NCI-H1930 (cell line): ENCODE measurements at regions not wholly inside any gene's neighbourhood (a gene's known extent, or its start where the extent isn't known, plus 50 kb on each side); places are given as distances from the start of the nearest gene placed in this dataset.

Experiments
- DNase-seq, 2 experiments: peaks; one replicate each; lab custom pipeline; 2025; lab: John Stamatoyannopoulos, UW

GRCh38 chr4:29521281-29521680 is 1198.9 kb upstream of the PCDH7 start:
- DNase-seq: no peak

GRCh38 chr4:29536745-29537144 is 1183.4 kb upstream of the PCDH7 start:
- no peak for DNase-seq

GRCh38 chr4:29538889-29539646 is 1181.1 kb upstream of the PCDH7 start:
- no peak for DNase-seq

GRCh38 chr4:29540439-29541102 is 1179.6 kb upstream of the PCDH7 start:
- DNase-seq: no peak

- no peak for DNase-seq
These were observed 1178.4 kb upstream of the PCDH7 start for GRCh38 chr4:29541757-29542156.

GRCh38 chr4:29549342-29549741 is 1170.8 kb upstream of the PCDH7 start:
- no peak for DNase-seq

GRCh38 chr4:29551821-29552220 is 1168.3 kb upstream of the PCDH7 start:
- no peak for DNase-seq

- no peak for DNase-seq
These were observed 1166.3 kb upstream of the PCDH7 start for GRCh38 chr4:29553846-29554245.

GRCh38 chr4:29558789-29559188 is 1161.4 kb upstream of the PCDH7 start:
- no peak for DNase-seq

GRCh38 chr4:29559286-29559685 is 1160.9 kb upstream of the PCDH7 start:
- no peak for DNase-seq

GRCh38 chr4:29560452-29560851 is 1159.7 kb upstream of the PCDH7 start:
- no peak for DNase-seq

- no peak for DNase-seq
These were observed 1154.9 kb upstream of the PCDH7 start for GRCh38 chr4:29565256-29565655.

- DNase-seq: no peak
These were observed 1153.8 kb upstream of the PCDH7 start for GRCh38 chr4:29566371-29566770.

GRCh38 chr4:29571322-29571721 is 1148.8 kb upstream of the PCDH7 start:
- no peak for DNase-seq

- DNase-seq: no peak
These were observed 1141.8 kb upstream of the PCDH7 start for GRCh38 chr4:29578329-29578728.

GRCh38 chr4:29581457-29581856 is 1138.7 kb upstream of the PCDH7 start:
- no peak for DNase-seq

GRCh38 chr4:29588617-29589016 is 1131.6 kb upstream of the PCDH7 start:
- DNase-seq: no peak

- DNase-seq: no peak
These were observed 1123.9 kb upstream of the PCDH7 start for GRCh38 chr4:29596228-29596627.

- DNase-seq: no peak
These were observed 1101.0 kb upstream of the PCDH7 start for GRCh38 chr4:29619168-29619567.

- no peak for DNase-seq
These were observed 1088.0 kb upstream of the PCDH7 start for GRCh38 chr4:29632199-29632598.

- no peak for DNase-seq
These were observed 1083.2 kb upstream of the PCDH7 start for GRCh38 chr4:29636961-29637360.

GRCh38 chr4:29653221-29653620 is 1066.9 kb upstream of the PCDH7 start:
- no peak for DNase-seq

GRCh38 chr4:29680644-29681043 is 1039.5 kb upstream of the PCDH7 start:
- peak in 1 of 2 experiments; percentile 22 for DNase-seq

GRCh38 chr4:29704059-29704458 is 1016.1 kb upstream of the PCDH7 start:
- DNase-seq: no peak
